Spleen (tissue), 7 donors: ENCODE measurements at regions not wholly inside any gene's neighbourhood (a gene's known extent, or its start where the extent isn't known, plus 50 kb on each side); places are given as distances from the start of the nearest gene placed in this dataset.

Source experiments
- CTCF ChIP-seq, 11 experiments: fragments of 200-600 bp in 7 of 11; fragments of 450-650 bp in 4 of 11; sonication (generic) in 4 of 11; IDR thresholded peaks in 8 of 11; conservative IDR thresholded peaks in 3 of 11; 1 replicate in 7 of 11; 2 replicates in 4 of 11; pipeline versions ENCODE4 v1.4.0 to v1.8.0; 2016 to 2021; ENCODE audit warnings: antibody characterized with exemption in 11 of 11, inconsistent platforms in 4 of 11, mild to moderate bottlenecking in 1 of 11
- POLR2AphosphoS5 ChIP-seq, 3 donors: sonication (generic); formaldehyde crosslinking; IDR thresholded peaks; one replicate each; pipeline ENCODE4 v1.5.1; 2017; ENCODE audit warnings: antibody characterized with exemption in 3 of 3
- donor health status: DM: no; HTN: no; CAD: no; lungs with moderate emphysema.
- donor health status: DM: no; HTN: no; CAD: no.
- donor health status: DM: no; HTN: no; CAD: no.

DNA sequence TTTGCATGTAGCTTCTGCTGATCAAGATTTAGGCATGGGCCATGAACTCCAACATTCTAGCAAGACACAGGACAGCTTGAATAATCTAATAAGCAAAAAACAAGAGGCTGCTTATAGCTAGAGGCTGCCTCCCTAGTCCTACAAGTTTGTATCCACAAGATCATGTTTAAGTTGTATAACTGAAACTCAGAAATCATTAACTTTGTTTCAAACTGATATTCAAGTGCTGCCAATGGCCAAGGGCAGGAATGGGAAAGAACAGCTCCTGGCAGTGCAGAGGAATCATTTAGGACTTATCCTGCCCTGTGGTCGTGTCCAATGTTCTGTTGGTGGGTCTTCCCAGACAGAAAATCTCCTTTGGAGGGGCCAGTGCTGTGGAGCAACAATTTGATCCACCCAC is 209.6 kb upstream of the DDI1 start:
- TF ChIP-seq POLR2AphosphoS5 (IDR thresholded peaks at IDR 0.05), result no peak
- no peak for TF ChIP-seq CTCF (IDR thresholded peaks at IDR 0.05 in 8 of 11, conservative IDR thresholded peaks at IDR 0.05 in 3 of 11)
